ENCODE measurements at regions not wholly inside any gene's neighbourhood (a gene's known extent, or its start where the extent isn't known, plus 50 kb on each side); places are given as distances from the start of the nearest gene placed in this dataset.

GRCh38 chr6:150492941-150493340 is 106.7 kb upstream of the PLEKHG1 start:
- TF ChIP-seq TAF1 (IDR thresholded peaks at IDR 0.05; ENCODE audit: low read depth, low read length) (no peak), SP2 (IDR thresholded peaks at IDR 0.05; ENCODE audit: low read length) (no peak), TEAD4 (IDR thresholded peaks at IDR 0.05; ENCODE audit: low read depth, low read length) (no peak), SP4 (IDR thresholded peaks at IDR 0.05; ENCODE audit: low read length) (no peak), SIX5 (IDR thresholded peaks at IDR 0.05; ENCODE audit: low read depth, low read length) (no peak), POLR2A (IDR thresholded peaks at IDR 0.05; ENCODE audit: control extremely low read depth in 1 of 2, low read depth in 2 of 2, low read length in 2 of 2) (no peak), HDAC6 (IDR thresholded peaks at IDR 0.05; ENCODE audit: low read depth, low read length) (no peak), EZH2 (IDR thresholded peaks at IDR 0.05; ENCODE audit: low read depth, low read length, severe bottlenecking) (no peak), USF2 (IDR thresholded peaks at IDR 0.05; ENCODE audit: low read length) (no peak), POLR2AphosphoS5 (IDR thresholded peaks at IDR 0.05; ENCODE audit: low read depth, low read length) (no peak), MAFK (IDR thresholded peaks at IDR 0.05; ENCODE audit: low read depth, low read length) (no peak), ZNF274 (IDR thresholded peaks at IDR 0.05; ENCODE audit: borderline replicate concordance, extremely low read depth, low read length) (no peak)
- TF ChIP-seq, protein P1, sequence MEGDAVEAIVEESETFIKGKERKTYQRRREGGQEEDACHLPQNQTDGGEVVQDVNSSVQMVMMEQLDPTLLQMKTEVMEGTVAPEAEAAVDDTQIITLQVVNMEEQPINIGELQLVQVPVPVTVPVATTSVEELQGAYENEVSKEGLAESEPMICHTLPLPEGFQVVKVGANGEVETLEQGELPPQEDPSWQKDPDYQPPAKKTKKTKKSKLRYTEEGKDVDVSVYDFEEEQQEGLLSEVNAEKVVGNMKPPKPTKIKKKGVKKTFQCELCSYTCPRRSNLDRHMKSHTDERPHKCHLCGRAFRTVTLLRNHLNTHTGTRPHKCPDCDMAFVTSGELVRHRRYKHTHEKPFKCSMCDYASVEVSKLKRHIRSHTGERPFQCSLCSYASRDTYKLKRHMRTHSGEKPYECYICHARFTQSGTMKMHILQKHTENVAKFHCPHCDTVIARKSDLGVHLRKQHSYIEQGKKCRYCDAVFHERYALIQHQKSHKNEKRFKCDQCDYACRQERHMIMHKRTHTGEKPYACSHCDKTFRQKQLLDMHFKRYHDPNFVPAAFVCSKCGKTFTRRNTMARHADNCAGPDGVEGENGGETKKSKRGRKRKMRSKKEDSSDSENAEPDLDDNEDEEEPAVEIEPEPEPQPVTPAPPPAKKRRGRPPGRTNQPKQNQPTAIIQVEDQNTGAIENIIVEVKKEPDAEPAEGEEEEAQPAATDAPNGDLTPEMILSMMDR (IDR thresholded peaks at IDR 0.05; ENCODE audit: control extremely low read depth in 1 of 3, insufficient read depth in 1 of 3, low read depth in 1 of 3, low read length in 3 of 3): no peak

Data from H1 (cell line).